KMS-11 (cell line): ENCODE measurements at regions not wholly inside any gene's neighbourhood (a gene's known extent, or its start where the extent isn't known, plus 50 kb on each side); places are given as distances from the start of the nearest gene placed in this dataset.

Source experiments
- H2AFZ ChIP-seq: fragments of 200-600 bp; sonication (generic); 2 replicates; pipeline ENCODE4 v1.6.1; 2016; ENCODE audit warnings: antibody characterized with exemption, mixed run types, low read depth
- H3K27ac ChIP-seq: fragments of 200-600 bp; sonication (generic); 2 replicates; pipeline ENCODE4 v1.6.1; 2016; ENCODE audit warnings: mild to moderate bottlenecking, mixed run types
- H3K27me3 ChIP-seq: fragments of 200-600 bp; sonication (generic); 2 replicates; pipeline ENCODE4 v1.6.1; 2017; ENCODE audit warnings: mild to moderate bottlenecking, low read depth, mixed run types, moderate library complexity; ENCODE audit not compliant: insufficient read depth
- H3K36me3 ChIP-seq: fragments of 200-600 bp; sonication (generic); 2 replicates; pipeline ENCODE4 v1.6.1; 2017; ENCODE audit warnings: mild to moderate bottlenecking, mixed run types; ENCODE audit not compliant: insufficient read depth
- H3K4me1 ChIP-seq: fragments of 200-600 bp; sonication (generic); 2 replicates; pipeline ENCODE4 v1.6.1; 2016; ENCODE audit warnings: mild to moderate bottlenecking, low read depth, mixed run types; ENCODE audit not compliant: poor library complexity, severe bottlenecking
- H3K4me2 ChIP-seq: fragments of 200-600 bp; sonication (generic); 2 replicates; pipeline ENCODE4 v1.7.0; 2016; ENCODE audit warnings: mild to moderate bottlenecking, mixed run types
- H3K4me3 ChIP-seq: fragments of 200-600 bp; sonication (generic); IDR thresholded peaks from 2 replicates; pipeline ENCODE4 v1.6.1; 2017; ENCODE audit warnings: low read depth, low read length, mixed read lengths; ENCODE audit not compliant: insufficient read depth
- H3K79me2 ChIP-seq: fragments of 200-600 bp; sonication (generic); 2 replicates; pipeline ENCODE4 v1.6.1; 2016; ENCODE audit warnings: low read depth, mixed run types; ENCODE audit not compliant: insufficient read depth
- H3K9ac ChIP-seq: fragments of 200-600 bp; sonication (generic); 2 replicates; pipeline ENCODE4 v1.6.1; 2016; ENCODE audit warnings: mild to moderate bottlenecking, mixed run types
- H4K20me1 ChIP-seq: fragments of 200-600 bp; sonication (generic); 2 replicates; pipeline ENCODE4 v1.6.1; 2016; ENCODE audit warnings: mild to moderate bottlenecking, mixed run types; ENCODE audit not compliant: insufficient read depth
- CTCF ChIP-seq: fragments of 200-600 bp; sonication (generic); conservative IDR thresholded peaks from 2 replicates; pipeline ENCODE4 v1.6.1; 2017; ENCODE audit warnings: low read depth, mild to moderate bottlenecking, antibody characterized with exemption, low read length, moderate library complexity, mixed read lengths

- no peak overlapping the region for H3K9ac ChIP-seq
- no peak for TF ChIP-seq CTCF
- H3K4me1 ChIP-seq = no peaks in the 10 kb centered on the region
- H3K27me3 ChIP-seq = no peaks in the 10 kb centered on the region
- no peaks in the 10 kb centered on the region for H3K36me3 ChIP-seq
- no peak overlapping the region for H3K27ac ChIP-seq
- no peak overlapping the region for H3K4me3 ChIP-seq
- H3K79me2 ChIP-seq = no peaks in the 10 kb centered on the region
- no peak overlapping the region for H3K4me2 ChIP-seq
- H4K20me1 ChIP-seq = no peaks in the 10 kb centered on the region
- H2AFZ ChIP-seq = no peak overlapping the region
Observed at GRCh38 chr15:95489103-95489502, 841.4 kb upstream of the NR2F2 start.

- Histone ChIP-seq H3K4me1 (no peaks in the 10 kb centered on the region), H4K20me1 (no peaks in the 10 kb centered on the region), H3K27me3 (no peaks in the 10 kb centered on the region), H3K36me3 (no peaks in the 10 kb centered on the region), H3K4me3 (no peak overlapping the region), H2AFZ (no peak overlapping the region), H3K4me2 (no peak overlapping the region), H3K79me2 (no peaks in the 10 kb centered on the region), H3K27ac (no peak overlapping the region), H3K9ac (no peak overlapping the region)
- no peak for TF ChIP-seq CTCF
Observed at GRCh38 chr15:95492388-95493070, 838.0 kb upstream of the NR2F2 start.

- TF ChIP-seq CTCF = no peak
- no peak overlapping the region for H3K4me2 ChIP-seq
- H3K9ac ChIP-seq = no peak overlapping the region
- no peaks in the 10 kb centered on the region for H3K36me3 ChIP-seq
- no peaks in the 10 kb centered on the region for H3K79me2 ChIP-seq
- no peak overlapping the region for H3K27ac ChIP-seq
- H3K4me1 ChIP-seq = peaks cover 6% of the 10 kb centered on the region
- H3K4me3 ChIP-seq = no peak overlapping the region
- no peaks in the 10 kb centered on the region for H3K27me3 ChIP-seq
- H4K20me1 ChIP-seq = no peaks in the 10 kb centered on the region
- H2AFZ ChIP-seq = no peak overlapping the region
Observed at GRCh38 chr15:95494971-95495541, 835.4 kb upstream of the NR2F2 start.

- no peaks in the 10 kb centered on the region for H3K36me3 ChIP-seq
- H3K4me3 ChIP-seq = no peak overlapping the region
- no peaks in the 10 kb centered on the region for H3K27me3 ChIP-seq
- H2AFZ ChIP-seq = no peak overlapping the region
- no peak overlapping the region for H3K4me2 ChIP-seq
- H4K20me1 ChIP-seq = no peaks in the 10 kb centered on the region
- H3K79me2 ChIP-seq = no peaks in the 10 kb centered on the region
- no peak overlapping the region for H3K27ac ChIP-seq
- peaks cover 17% of the 10 kb centered on the region for H3K4me1 ChIP-seq
- TF ChIP-seq CTCF = no peak
- H3K9ac ChIP-seq = no peak overlapping the region
Observed at GRCh38 chr15:95497634-95498033, 832.9 kb upstream of the NR2F2 start.
